ENCODE measurements at regions not wholly inside any gene's neighbourhood (a gene's known extent, or its start where the extent isn't known, plus 50 kb on each side); places are given as distances from the start of the nearest gene placed in this dataset.

- no peak for DNase-seq
Observed at GRCh38 chr6:81864124-81864523, 111.6 kb upstream of the TENT5A start.

DNA sequence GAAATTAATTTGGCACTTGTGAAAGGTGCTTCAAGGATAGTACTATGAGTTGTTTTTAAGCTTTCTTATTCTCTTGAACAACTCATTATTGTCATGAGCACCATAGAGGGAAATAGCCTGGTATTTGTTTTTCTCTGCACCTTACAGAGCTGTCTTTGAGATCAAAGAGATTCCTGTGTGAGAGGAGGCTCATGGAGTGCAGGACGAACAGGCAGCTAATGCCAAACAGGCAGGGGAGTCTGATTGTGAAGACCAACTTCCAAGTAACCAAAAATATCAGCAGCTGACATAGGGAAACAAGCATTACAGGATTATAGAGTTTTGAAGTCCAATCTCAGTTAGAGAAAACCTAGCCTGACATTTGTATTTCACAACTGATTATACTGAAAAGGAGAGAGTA is 110.6 kb upstream of the TENT5A start:
- no peak for DNase-seq

DNA sequence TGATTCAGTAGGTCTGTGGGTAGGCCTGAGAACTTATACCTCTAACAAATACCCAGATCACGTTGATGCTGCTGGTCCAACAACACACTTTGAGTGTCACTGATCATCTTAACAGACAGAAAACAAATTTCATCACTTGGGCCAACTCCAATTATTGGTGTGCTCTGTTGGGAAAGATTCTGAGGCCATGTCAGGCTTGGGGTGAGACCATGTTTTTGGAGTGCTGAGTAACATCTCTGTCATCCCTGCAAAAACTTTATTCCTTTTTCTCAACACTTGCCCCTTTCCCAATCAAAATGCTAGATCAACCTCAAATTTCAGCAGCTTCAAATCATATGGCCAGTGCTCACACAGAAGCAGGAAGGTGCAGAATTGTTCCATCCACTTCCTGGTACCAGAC is 108.8 kb upstream of the TENT5A start:
- DNase-seq: no peak

DNA sequence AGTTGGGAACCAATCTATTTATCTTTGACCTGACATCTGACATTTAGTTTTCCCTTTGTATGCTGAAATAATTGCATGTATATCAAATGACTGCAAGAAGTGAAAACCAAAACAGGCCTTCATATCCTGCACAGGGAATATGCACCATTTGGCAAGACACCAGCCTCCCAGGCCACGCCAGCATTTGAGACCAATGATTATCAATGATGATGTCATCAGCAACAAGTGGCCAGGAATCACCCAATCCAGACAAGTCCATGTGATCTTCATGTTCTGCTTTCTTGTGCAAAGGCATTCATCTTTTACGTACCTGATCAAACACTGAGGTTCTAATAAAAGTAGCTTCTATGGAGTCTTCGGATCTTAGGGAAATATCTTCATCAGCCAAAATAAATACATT is 107.4 kb upstream of the TENT5A start:
- DNase-seq: no peak

- DNase-seq: no peak
Observed at GRCh38 chr6:81857812-81858211, 105.3 kb upstream of the TENT5A start.

DNA sequence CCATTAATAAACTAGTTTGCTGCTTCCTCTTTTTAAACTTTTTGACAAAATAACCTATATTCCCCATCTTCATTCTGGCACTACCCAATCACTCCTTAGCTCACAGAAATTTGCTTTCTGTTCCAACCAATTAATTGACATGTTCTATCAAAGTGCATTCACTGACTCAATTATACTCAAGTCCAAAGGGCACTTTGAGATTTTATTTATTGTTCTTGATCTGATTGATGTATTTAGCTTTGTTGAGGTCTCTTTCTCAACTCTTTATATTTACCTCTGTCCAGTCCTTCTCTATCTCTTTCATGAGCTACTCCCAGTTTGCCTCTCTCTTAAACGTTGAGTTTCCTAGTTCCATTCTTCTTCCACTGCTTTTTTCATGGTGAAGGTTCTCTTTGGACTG is 104.4 kb upstream of the TENT5A start:
- DNase-seq: no peak

GRCh38 chr6:81854474-81854873 is 102.0 kb upstream of the TENT5A start:
- no peak for DNase-seq

DNA sequence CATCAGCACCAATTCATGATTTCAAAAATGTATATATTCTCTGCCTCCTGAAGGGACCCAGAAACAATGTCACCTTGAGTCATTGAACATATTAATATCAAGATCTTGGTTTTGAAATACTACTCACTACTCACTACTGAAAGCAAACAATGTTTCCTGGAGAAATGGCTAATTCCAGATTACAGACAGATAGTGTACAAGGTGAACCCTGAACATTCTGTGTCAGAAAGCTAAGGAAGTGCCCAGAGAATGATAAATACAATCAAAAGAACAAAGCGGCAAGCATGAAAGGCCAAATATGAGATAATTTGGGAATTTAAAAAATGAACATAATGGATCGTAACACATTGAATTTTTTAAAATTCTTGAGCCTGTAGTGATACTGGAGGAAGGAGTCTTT is 101.5 kb upstream of the TENT5A start:
- no peak for DNase-seq

DNA sequence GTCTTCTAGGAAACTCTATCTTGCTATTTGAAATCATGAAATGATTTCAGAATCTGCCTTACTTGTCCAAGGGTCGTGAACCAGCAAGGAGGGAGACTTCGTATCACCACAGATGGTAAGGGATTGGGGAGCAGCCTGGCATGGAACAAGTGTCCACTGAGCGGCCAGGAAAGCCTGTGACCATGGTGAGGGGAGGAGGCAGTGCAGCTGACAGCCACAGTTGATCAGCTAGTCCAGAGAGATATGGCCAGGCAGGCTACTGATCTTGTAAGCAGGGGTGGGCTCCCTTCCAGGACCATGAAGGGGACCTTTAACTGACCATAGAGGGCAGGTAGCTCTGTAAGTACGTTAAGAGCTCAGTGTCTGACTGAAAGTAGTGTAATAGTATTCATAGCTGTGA is 96.8 kb upstream of the TENT5A start:
- no peak for DNase-seq

- no peak for DNase-seq
Observed at GRCh38 chr6:81847866-81848265, 95.4 kb upstream of the TENT5A start.

DNA sequence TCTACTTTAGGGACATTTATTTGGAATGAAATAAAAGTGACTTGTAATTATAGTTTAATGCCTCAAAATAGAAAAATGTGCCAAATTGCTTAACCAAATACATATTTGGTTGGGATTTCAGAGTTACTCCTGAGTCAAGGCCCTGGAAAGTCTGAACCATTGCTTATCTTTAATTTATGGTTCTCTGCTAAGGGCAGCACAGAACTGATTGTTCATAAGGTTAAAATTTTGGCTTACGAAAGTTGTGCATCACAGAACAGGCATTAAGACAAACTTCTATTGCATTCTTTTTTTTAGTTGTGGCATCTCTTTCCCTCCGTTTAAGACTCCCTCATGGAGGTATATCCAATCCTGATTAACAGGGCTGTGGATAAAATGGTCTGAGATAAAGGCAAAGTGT is 92.2 kb upstream of the TENT5A start:
- no peak for DNase-seq

DNA sequence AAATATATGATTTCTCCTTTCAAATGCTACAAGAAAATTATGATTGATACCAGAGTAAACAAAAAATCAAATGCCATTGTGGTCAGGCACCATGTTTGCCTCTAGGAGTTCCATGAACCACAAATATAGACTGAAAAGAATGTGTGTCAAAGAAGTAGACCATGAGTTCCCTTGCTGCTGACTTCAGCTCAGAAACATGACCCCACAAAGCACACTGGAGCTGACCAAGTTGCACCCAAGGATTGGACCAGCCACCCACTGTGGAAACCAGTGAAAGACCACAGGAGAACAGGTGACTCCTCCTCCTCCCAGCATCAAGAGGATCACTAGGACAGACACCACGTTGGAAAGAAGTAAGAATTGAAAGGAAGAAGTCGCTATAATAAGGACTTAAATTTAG is 90.8 kb upstream of the TENT5A start:
- DNase-seq: no peak

GRCh38 chr6:81842254-81842653 is 89.8 kb upstream of the TENT5A start:
- no peak for DNase-seq

DNA sequence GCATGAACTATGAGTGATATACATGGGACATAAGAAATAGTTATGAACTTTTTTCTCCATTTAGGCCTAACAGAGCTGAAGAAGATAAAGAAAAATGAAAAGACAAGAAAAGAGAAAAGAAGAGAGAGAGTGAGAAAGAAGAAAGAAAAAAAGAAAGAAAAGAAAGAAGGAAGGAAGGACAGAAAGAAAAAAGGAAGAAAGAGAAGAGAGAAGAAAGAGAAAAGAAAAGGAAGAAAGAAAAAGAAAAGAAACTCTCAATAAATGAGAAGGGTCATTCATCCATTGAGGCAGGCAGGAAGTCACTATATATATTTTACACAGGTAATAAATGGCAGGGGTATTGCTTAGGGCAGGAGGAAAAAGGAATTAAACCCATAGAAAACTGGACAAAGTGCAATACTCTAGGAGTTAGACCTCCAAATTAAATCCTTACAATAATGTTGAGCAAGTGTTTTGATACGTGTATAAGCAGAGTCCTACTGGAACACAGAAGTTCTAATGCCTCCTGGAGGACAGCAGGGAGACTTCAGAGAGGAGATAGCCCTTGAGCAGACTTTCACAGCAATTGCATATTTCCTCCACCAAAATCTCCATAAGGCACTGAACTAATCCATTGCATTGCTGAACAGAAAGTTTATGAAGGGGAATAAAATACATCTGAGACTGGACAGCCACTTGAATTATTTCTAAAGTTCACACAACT is 86.4 kb upstream of the TENT5A start:
- DNase-seq: no peak

DNA sequence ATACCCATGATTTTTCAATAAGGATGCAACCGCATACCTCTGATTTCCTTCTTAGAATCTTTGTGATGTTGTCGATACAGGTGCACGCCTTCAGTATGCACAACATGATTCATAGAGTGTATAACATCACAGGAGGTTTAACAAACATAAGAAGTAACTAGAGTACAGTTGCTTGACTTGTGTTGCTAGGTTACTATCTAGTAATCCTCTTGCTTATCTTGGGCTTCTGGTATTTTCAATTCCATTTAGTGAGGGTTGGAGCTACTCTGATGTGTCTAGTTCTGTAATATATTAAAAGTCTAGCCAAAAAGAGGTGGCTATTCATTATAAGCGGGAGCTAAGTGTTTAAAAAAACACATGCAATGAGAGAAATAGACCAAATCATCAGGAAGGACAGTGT is 85.5 kb upstream of the TENT5A start:
- peak in 1 of 2 donors; percentile 6 for DNase-seq

- peak; percentile 25 to 36 for DNase-seq
Observed at GRCh38 chr6:81834141-81834681, 81.7 kb upstream of the TENT5A start.

DNA sequence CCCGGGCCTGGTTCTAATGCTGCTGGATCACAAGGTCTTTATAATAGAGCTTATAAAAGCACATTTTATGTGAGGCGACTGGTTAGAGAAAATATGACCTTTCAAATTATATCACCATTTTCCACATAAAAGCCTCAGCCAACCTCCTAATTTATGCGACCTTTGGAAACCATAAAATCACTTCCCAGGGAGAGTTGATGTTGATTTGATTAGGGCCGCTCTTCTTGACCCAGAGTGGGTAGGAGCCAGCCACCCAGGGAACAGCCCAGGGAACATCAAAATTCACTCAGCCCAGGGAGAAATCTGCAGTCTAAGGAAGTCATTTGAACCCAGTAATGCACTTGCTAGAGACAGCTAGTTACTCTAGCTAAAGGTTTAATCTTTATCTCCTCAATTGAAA is 79.8 kb upstream of the TENT5A start:
- DNase-seq: no peak

DNA sequence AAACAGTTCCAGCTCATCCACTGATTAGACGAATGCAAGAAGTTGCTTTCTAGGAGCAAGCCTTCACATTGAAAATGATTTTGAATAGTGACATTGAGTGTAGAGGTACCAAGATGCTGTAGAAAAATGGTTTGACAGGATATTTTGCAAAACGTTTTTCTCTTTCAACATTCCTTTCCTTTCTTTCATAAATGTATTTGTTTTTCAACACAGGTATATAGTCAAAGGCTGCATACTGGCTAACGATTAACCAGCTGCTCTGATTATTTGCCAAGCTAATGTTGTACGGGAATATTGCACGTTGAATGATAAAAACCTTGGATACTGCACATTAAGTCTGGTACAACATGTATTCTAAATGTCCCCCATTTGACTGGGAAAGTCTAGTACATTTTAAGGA is 78.8 kb upstream of the TENT5A start:
- no peak for DNase-seq

DNA sequence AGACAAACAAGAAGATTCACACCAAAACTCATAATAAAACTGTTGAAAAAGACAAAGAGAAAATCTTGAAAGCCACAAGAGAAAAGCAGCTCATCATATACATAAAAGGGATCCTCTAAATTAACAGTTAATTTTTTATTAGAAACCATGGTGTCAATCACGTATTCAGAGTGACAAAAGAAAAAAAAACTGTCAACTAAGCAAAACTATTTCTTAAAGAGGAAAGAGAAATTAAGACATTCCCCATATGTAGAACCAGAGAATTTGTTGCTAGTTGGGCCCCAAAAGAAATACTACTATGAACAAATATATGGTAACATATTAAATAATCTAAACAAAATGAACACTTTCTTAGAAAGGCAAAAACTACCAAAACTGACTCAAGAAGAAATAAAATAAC is 74.3 kb upstream of the TENT5A start:
- DNase-seq: no peak

- DNase-seq: no peak
Observed at GRCh38 chr6:81822568-81822967, 70.1 kb upstream of the TENT5A start.

DNA sequence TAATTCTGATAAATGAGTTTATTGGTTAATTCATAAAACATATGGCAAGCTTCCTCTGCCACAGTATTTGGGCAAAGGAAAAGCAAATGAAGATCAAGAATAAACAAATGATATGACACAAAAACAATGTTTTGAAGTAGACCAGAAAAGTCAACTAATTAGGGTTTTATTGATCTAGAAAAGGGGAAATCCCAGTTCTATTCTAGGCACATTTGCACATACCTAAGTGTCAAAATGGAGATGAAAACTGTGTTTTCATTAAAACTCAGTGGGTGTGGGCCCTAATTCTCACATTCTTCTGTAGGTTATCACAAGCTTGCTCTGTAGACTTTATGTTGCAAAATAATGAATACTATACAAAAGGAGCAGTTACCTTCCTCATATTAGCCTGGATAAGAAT is 69.0 kb upstream of the TENT5A start:
- DNase-seq: no peak

DNA sequence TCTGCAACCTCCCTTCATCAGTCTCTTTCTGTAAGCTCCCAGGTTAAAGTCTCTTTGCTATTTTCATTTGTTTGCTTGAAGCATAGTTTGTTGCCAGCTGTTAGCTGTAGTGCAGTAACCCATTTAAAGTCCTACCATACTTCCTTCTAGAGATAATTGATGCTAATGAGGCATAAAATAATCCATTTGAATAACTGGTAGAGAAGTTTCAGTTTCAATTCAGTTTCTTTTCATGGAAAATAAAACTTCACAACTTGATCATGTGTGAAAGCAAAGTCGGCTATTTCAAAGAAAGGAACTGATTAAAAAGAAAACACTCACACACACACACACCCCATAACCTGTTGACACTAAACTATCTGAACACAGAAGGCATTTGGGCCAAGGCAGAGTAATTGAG is 68.5 kb upstream of the TENT5A start:
- peak; percentile 16 to 33 for DNase-seq

GRCh38 chr6:81820422-81820821 is 67.9 kb upstream of the TENT5A start:
- no peak for DNase-seq

- DNase-seq: no peak
Observed at GRCh38 chr6:81819767-81820166, 67.3 kb upstream of the TENT5A start.

Measured in right lung (tissue), 2 donors.